Sigmoid colon (tissue), 6 donors: ENCODE measurements at regions not wholly inside any gene's neighbourhood (a gene's known extent, or its start where the extent isn't known, plus 50 kb on each side); places are given as distances from the start of the nearest gene placed in this dataset.
"Not testable (repeated sequence)": the region's sequence is repeated elsewhere in the genome, so short reads cannot be mapped to it uniquely, and the experiment has no call there.

Source experiments
- DNase-seq: peaks from one replicate; pipeline ENCODE4 v3.0.0-alpha.2; 2019
- H3K27ac ChIP-seq, 4 donors: fragments of 200-600 bp; sonication (generic); one replicate each; pipeline ENCODE4 v1.5.1; 2016 to 2019; ENCODE audit warnings: mild to moderate bottlenecking in 1 of 4
- H3K27me3 ChIP-seq, 3 donors: fragments of 200-600 bp; sonication (generic); one replicate each; pipeline ENCODE4 v1.5.1; 2019; ENCODE audit warnings: mild to moderate bottlenecking in 1 of 3
- H3K36me3 ChIP-seq, 4 donors: fragments of 200-600 bp; sonication (generic); one replicate each; pipeline ENCODE4 v1.5.1; 2016 to 2019
- H3K4me1 ChIP-seq, 4 donors: fragments of 200-600 bp; sonication (generic); one replicate each; pipeline ENCODE4 v1.5.1; 2017 to 2019
- H3K4me3 ChIP-seq, 4 donors: fragments of 200-600 bp; sonication (generic); one replicate each; pipeline ENCODE4 v1.5.1; 2017 to 2019; ENCODE audit warnings: mild to moderate bottlenecking in 2 of 4, moderate library complexity in 1 of 4
- H3K9me3 ChIP-seq, 4 donors: fragments of 200-600 bp in 3 of 4; sonication (generic) in 3 of 4; one replicate each; pipeline versions ENCODE4 v1.5.1 to v1.6.1; 2013 to 2019
- EP300 ChIP-seq, 4 donors: sonication (generic); formaldehyde crosslinking; IDR thresholded peaks; one replicate each; pipeline ENCODE4 v1.6.1; 2017; ENCODE audit warnings: antibody characterized with exemption in 4 of 4
- POLR2A ChIP-seq, 2 donors: fragments of 450-650 bp; IDR thresholded peaks; one replicate each; pipeline ENCODE4 v1.6.1; 2016; ENCODE audit warnings: antibody characterized with exemption in 2 of 2, mild to moderate bottlenecking in 2 of 2, moderate library complexity in 2 of 2
- POLR2AphosphoS5 ChIP-seq, 4 donors: sonication (generic); formaldehyde crosslinking; IDR thresholded peaks; one replicate each; pipeline ENCODE4 v1.6.1; 2017; ENCODE audit warnings: antibody characterized with exemption in 4 of 4
- WGBS, 2 donors: extraction: QIAGEN DNeasy Blood & Tissue Kit; methylation state at CpG; one replicate each; pipeline ENCODE4 v1.1.7; 2013; 5-methylcytosine and 5-hydroxymethylcytosine counted together
- intact Hi-C: fragments of 100-400 bp; cut with DNase I; formaldehyde crosslinking; loops from one replicate; pipeline ENCODE4 v1.15.1; 2023
- TF ChIP-seq, protein P1 (sequence below), 4 experiments: fragments of 450-650 bp in 3 of 4; fragments of 200-600 bp in 1 of 4; IDR thresholded peaks; one replicate each; pipeline ENCODE4 v1.5.1; 2016 to 2019; ENCODE audit warnings: antibody characterized with exemption in 4 of 4, mild to moderate bottlenecking in 3 of 4, moderate library complexity in 2 of 4
- donor health status: healthy with polysubstance abuse.
- donor health status: healthy.

DNA sequence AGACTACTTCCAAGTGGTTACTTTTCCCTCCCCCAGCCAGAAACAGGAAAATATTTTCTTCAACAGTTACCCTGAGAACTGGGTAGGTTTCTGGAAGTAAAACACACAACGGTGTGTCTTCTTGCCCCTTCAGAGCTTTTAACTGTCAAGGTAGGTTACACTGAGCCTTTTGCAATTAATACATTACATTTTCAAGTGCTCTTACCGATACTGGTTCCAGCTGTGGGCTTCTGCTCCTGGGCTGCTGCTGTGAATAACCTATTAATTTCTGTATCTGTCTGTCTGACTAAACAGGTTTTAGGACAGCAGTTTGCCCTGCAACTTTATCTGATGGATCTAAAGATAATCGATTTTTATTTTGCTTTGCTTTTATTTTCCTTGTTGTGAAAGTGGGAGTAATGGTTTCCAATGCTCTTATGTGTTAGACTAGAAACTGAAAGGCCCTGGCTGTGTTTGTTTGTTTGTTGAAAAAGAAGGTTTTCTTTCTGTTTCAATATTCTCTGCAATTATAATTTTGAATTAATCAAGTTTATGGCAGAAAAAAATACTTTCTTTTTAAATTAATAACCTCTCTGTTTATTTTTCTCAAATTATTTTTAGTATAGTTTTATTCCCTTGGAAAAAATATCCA lies 196.7 kb upstream of the SLITRK6 start:
- Histone ChIP-seq H3K27me3 (no peaks in the 10 kb centered on the region), H3K4me1 (no peaks in the 10 kb centered on the region), H3K9me3 (peaks cover 0 to 3% (median 0%) of the 10 kb centered on the region in 4 donors), H3K27ac (no peak overlapping the region), H3K4me3 (no peak overlapping the region), H3K36me3 (no peaks in the 10 kb centered on the region)
- TF ChIP-seq POLR2A (IDR thresholded peaks at IDR 0.05) (no peak), EP300 (IDR thresholded peaks at IDR 0.05) (no peak), POLR2AphosphoS5 (IDR thresholded peaks at IDR 0.05) (no peak)
- TF ChIP-seq, protein P1, sequence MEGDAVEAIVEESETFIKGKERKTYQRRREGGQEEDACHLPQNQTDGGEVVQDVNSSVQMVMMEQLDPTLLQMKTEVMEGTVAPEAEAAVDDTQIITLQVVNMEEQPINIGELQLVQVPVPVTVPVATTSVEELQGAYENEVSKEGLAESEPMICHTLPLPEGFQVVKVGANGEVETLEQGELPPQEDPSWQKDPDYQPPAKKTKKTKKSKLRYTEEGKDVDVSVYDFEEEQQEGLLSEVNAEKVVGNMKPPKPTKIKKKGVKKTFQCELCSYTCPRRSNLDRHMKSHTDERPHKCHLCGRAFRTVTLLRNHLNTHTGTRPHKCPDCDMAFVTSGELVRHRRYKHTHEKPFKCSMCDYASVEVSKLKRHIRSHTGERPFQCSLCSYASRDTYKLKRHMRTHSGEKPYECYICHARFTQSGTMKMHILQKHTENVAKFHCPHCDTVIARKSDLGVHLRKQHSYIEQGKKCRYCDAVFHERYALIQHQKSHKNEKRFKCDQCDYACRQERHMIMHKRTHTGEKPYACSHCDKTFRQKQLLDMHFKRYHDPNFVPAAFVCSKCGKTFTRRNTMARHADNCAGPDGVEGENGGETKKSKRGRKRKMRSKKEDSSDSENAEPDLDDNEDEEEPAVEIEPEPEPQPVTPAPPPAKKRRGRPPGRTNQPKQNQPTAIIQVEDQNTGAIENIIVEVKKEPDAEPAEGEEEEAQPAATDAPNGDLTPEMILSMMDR (IDR thresholded peaks at IDR 0.05) = no peak
- intact Hi-C loops = no loop called here
- no peak for DNase-seq
- WGBS, 2 donors = 60 to 66% methylated on average over 3 of the region's 3 CpGs

DNA sequence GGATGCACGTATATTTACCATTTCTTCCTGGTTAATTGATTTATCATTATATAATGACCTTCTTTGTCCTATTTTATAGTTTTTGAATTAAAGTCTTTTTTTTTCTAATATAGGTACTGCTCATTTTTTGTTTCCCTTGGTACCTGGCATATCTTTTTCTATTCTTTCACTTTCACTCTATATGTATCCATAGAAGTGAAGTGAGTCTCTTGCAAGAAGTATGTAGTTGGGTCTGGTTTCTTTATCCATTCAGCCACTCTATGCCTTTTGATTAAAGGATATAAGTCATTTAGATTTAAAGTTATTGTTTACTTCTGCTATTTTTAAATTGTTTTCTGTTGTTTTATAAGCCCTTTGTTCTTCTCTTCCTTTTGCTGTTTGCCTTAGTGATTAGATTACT lies 194.3 kb upstream of the SLITRK6 start:
- Histone ChIP-seq H3K36me3 (no peaks in the 10 kb centered on the region), H3K9me3 (peaks cover 0 to 3% (median 0%) of the 10 kb centered on the region in 4 donors), H3K27me3 (no peaks in the 10 kb centered on the region), H3K27ac (no peak overlapping the region), H3K4me3 (no peak overlapping the region), H3K4me1 (no peaks in the 10 kb centered on the region)
- WGBS, 2 donors = 91 to 95% methylated on average over 1 of the region's 1 CpG
- DNase-seq = no peak
- no peak for TF ChIP-seq POLR2AphosphoS5 (IDR thresholded peaks at IDR 0.05)
- TF ChIP-seq, protein P1 (IDR thresholded peaks at IDR 0.05) = no peak
- no peak for TF ChIP-seq EP300 (IDR thresholded peaks at IDR 0.05)
- TF ChIP-seq POLR2A (IDR thresholded peaks at IDR 0.05) = no peak
- intact Hi-C loops = no loop called here

- DNase-seq = no peak
- Histone ChIP-seq H3K4me3 (no peak overlapping the region), H3K27ac (no peak overlapping the region), H3K9me3 (peaks cover 0 to 3% (median 0%) of the 10 kb centered on the region in 4 donors), H3K27me3 (no peaks in the 10 kb centered on the region), H3K4me1 (no peaks in the 10 kb centered on the region), H3K36me3 (no peaks in the 10 kb centered on the region)
- TF ChIP-seq POLR2A (IDR thresholded peaks at IDR 0.05) (no peak), EP300 (IDR thresholded peaks at IDR 0.05) (no peak), POLR2AphosphoS5 (IDR thresholded peaks at IDR 0.05) (no peak)
- TF ChIP-seq, protein P1 (IDR thresholded peaks at IDR 0.05) = no peak
- intact Hi-C loops = no loop called here
- 33 to 73% methylated on average over 2 of the region's 2 CpGs for WGBS, 2 donors
Observed at GRCh38 chr13:85990397-85990796, 191.2 kb upstream of the SLITRK6 start.

DNA sequence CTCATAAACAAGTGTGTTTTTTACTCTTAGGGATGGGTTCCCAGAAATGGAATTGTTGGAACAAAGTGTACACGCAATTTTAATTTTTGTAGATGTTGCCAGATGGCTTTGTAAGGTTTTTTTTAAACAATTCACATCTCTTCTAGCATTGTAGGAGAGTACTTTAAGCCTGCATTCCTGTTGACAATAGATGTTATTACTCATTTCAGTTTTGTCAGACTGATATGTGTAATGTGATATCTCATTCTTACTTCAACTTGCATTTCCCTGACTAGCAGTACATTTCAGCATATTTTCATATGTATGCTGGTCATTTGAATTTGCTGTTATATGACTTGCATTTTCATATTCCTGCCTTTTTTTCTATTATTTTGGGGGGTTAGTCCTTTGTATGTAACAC lies 186.6 kb upstream of the SLITRK6 start:
- H3K9me3 ChIP-seq = no peaks in the 10 kb centered on the region
- no peaks in the 10 kb centered on the region for H3K27me3 ChIP-seq
- H3K36me3 ChIP-seq = no peaks in the 10 kb centered on the region
- 70 to 75% methylated on average over 1 of the region's 1 CpG for WGBS, 2 donors
- no peak for DNase-seq
- no peak overlapping the region for H3K27ac ChIP-seq
- no peaks in the 10 kb centered on the region for H3K4me1 ChIP-seq
- TF ChIP-seq POLR2A (IDR thresholded peaks at IDR 0.05) = no peak
- TF ChIP-seq, protein P1 (IDR thresholded peaks at IDR 0.05) = no peak
- TF ChIP-seq POLR2AphosphoS5 (IDR thresholded peaks at IDR 0.05) = no peak
- TF ChIP-seq EP300 (IDR thresholded peaks at IDR 0.05) = no peak
- H3K4me3 ChIP-seq = no peak overlapping the region
- intact Hi-C loops = no loop called here

DNA sequence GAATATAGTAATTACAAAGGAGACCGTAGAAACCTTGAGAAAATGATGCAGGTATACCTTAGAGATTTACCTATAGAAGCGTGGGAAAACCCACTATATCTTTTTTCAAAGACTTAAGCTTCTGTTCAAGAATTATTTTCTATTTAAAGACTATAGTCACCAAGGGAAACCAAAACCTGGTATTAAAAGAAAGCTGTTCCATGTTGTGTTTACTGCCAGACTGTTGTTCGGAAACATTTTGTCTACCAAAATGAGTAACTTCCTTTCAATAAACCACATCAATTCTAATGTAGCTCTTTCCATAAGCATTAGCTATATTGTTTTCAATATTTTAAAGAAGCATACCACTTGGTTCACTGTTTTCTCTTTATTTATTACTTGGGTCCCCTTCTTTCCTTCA lies 182.9 kb upstream of the SLITRK6 start:
- no peaks in the 10 kb centered on the region for H3K4me1 ChIP-seq
- no peaks in the 10 kb centered on the region for H3K36me3 ChIP-seq
- H3K9me3 ChIP-seq = no peaks in the 10 kb centered on the region
- WGBS, 2 donors = 47 to 58% methylated on average over 3 of the region's 3 CpGs
- intact Hi-C loops = no loop called here
- no peak overlapping the region for H3K4me3 ChIP-seq
- DNase-seq = no peak
- no peak overlapping the region for H3K27ac ChIP-seq
- no peaks in the 10 kb centered on the region for H3K27me3 ChIP-seq
- no peak for TF ChIP-seq POLR2AphosphoS5 (IDR thresholded peaks at IDR 0.05)

DNA sequence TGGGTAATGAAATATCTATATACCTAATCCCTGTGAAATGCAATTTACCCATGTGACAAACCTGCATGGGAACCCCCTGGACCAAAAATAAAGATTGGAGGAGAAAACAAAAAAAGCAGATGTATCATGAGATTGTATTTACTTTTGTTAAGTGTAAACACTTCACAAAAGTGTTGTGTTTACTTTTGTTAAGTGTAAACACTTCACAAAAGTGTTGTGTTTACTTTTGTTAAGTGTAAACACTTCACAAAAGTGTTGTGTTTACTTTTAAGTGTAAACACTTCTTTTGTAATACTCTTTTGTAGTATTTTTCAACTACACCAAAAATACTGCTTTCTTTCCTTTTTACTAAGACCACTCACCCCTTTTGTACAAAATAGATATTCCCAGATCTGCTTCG lies 181.2 kb upstream of the SLITRK6 start:
- 91 to 93% methylated on average over 1 of the region's 1 CpG for whole genome bisulfite sequencing, 2 donors
- DNase-seq = not testable (repeated sequence)

More for the DNA sequence above, 181.2 kb upstream of the SLITRK6 start:
- H3K27me3 ChIP-seq, H3K9me3 ChIP-seq, H3K36me3 ChIP-seq, H3K4me1 ChIP-seq, intact Hi-C loops, H3K27ac ChIP-seq, H3K4me3 ChIP-seq: not testable (repeated sequence)
